Body of pancreas (tissue), 4 donors: ENCODE measurements at regions not wholly inside any gene's neighbourhood (a gene's known extent, or its start where the extent isn't known, plus 50 kb on each side); places are given as distances from the start of the nearest gene placed in this dataset.

Source experiments
- CTCF ChIP-seq, 7 experiments: fragments of 450-650 bp in 4 of 7; fragments of 200-600 bp in 3 of 7; sonication (generic) in 3 of 7; IDR thresholded peaks; one replicate each; pipeline ENCODE4 v1.5.1; 2016 to 2019; ENCODE audit warnings: antibody characterized with exemption in 7 of 7
- POLR2A ChIP-seq, 3 donors: fragments of 450-650 bp; IDR thresholded peaks; one replicate each; pipeline ENCODE4 v1.6.1; 2016; ENCODE audit warnings: antibody characterized with exemption in 3 of 3, mild to moderate bottlenecking in 2 of 3

- no peak for TF ChIP-seq CTCF (IDR thresholded peaks at IDR 0.05)
- no peak for TF ChIP-seq POLR2A (IDR thresholded peaks at IDR 0.05)
Observed at GRCh38 chr11:37503411-37504059, 905.5 kb upstream of the RAG2 start.
